NB4 (cell line): ENCODE measurements at regions not wholly inside any gene's neighbourhood (a gene's known extent, or its start where the extent isn't known, plus 50 kb on each side); places are given as distances from the start of the nearest gene placed in this dataset.

Experiments
- POLR2A ChIP-seq: IDR thresholded peaks from 2 replicates; pipeline ENCODE4 v1.6.1; 2011; ENCODE audit warnings: mild to moderate bottlenecking; ENCODE audit not compliant: insufficient read length; ENCODE audit errors: extremely low read depth
- TF ChIP-seq, protein P1 (sequence below): IDR thresholded peaks from one replicate; pipeline ENCODE4 v1.5.1; 2012; ENCODE audit warnings: low read depth, low read length

DNA sequence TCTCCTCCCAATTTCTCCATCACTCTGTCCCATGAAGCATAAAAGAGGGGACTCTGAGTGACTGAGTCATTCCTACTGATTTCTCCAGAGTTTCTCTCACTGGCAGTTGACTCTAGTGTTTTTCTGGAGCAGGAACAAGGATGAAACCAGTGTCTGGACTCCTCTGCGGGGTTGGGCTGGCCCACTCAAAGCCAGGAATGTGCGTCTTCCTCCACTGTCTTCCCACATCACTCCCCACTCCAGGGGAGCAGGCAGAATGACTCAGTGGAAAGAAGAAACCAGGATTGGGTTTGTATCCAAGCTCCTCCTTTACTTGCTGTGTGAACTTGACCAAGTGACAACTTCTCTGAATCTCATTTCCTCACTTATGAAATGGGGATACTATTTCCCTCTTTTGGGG, 497.5 kb upstream of the SALL1 start:
- no peak for TF ChIP-seq POLR2A
- TF ChIP-seq, protein P1, sequence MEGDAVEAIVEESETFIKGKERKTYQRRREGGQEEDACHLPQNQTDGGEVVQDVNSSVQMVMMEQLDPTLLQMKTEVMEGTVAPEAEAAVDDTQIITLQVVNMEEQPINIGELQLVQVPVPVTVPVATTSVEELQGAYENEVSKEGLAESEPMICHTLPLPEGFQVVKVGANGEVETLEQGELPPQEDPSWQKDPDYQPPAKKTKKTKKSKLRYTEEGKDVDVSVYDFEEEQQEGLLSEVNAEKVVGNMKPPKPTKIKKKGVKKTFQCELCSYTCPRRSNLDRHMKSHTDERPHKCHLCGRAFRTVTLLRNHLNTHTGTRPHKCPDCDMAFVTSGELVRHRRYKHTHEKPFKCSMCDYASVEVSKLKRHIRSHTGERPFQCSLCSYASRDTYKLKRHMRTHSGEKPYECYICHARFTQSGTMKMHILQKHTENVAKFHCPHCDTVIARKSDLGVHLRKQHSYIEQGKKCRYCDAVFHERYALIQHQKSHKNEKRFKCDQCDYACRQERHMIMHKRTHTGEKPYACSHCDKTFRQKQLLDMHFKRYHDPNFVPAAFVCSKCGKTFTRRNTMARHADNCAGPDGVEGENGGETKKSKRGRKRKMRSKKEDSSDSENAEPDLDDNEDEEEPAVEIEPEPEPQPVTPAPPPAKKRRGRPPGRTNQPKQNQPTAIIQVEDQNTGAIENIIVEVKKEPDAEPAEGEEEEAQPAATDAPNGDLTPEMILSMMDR = no peak
